Amniotic stem cell (primary cell): ENCODE measurements at regions not wholly inside any gene's neighbourhood (a gene's known extent, or its start where the extent isn't known, plus 50 kb on each side); places are given as distances from the start of the nearest gene placed in this dataset.
A peak's percentile ranks its signal among the peaks of the same experiment; 100 is the strongest.

Experiments used
- DNase-seq: peaks from one replicate; lab custom pipeline; 2025; lab: John Stamatoyannopoulos, UW

GRCh38 chr11:128260398-128260797 is 327.0 kb downstream of the ETS1 start:
- DNase-seq = no peak

- no peak for DNase-seq
Measured at GRCh38 chr11:128259816-128260215, 327.5 kb downstream of the ETS1 start.

- no peak for DNase-seq
Measured at GRCh38 chr11:128254941-128255340, 332.4 kb downstream of the ETS1 start.

GRCh38 chr11:128251140-128251539 is 336.2 kb downstream of the ETS1 start:
- peak; percentile 3 for DNase-seq

- DNase-seq = no peak
Measured at GRCh38 chr11:128250482-128250881, 336.9 kb downstream of the ETS1 start.

- DNase-seq = no peak
Measured at GRCh38 chr11:128246810-128247594, 340.4 kb downstream of the ETS1 start.

GRCh38 chr11:128246364-128246801 is 341.0 kb downstream of the ETS1 start:
- DNase-seq = no peak

GRCh38 chr11:128244871-128245270 is 342.5 kb downstream of the ETS1 start:
- no peak for DNase-seq

- DNase-seq = no peak
Measured at GRCh38 chr11:128242451-128242850, 344.9 kb downstream of the ETS1 start.

GRCh38 chr11:128240546-128240945 is 346.8 kb downstream of the ETS1 start:
- DNase-seq = no peak

- DNase-seq = no peak
Measured at GRCh38 chr11:128239306-128239705, 348.1 kb downstream of the ETS1 start.

- no peak for DNase-seq
Measured at GRCh38 chr11:128238521-128239265, 348.7 kb downstream of the ETS1 start.

GRCh38 chr11:128236506-128237498 is 350.6 kb downstream of the ETS1 start:
- no peak for DNase-seq

GRCh38 chr11:128235958-128236357 is 351.4 kb downstream of the ETS1 start:
- DNase-seq = no peak

- no peak for DNase-seq
Measured at GRCh38 chr11:128235426-128235825, 351.9 kb downstream of the ETS1 start.

- no peak for DNase-seq
Measured at GRCh38 chr11:128234143-128234542, 353.2 kb downstream of the ETS1 start.

GRCh38 chr11:128232588-128232987 is 354.8 kb downstream of the ETS1 start:
- no peak for DNase-seq

GRCh38 chr11:128231845-128232410 is 355.4 kb downstream of the ETS1 start:
- no peak for DNase-seq

GRCh38 chr11:128227466-128227865 is 359.9 kb downstream of the ETS1 start:
- DNase-seq = no peak

- no peak for DNase-seq
Measured at GRCh38 chr11:128226106-128226716, 361.1 kb downstream of the ETS1 start.

GRCh38 chr11:128222245-128222884 is 365.0 kb downstream of the ETS1 start:
- DNase-seq = peak; percentile 0
